ENCODE measurements at regions not wholly inside any gene's neighbourhood (a gene's known extent, or its start where the extent isn't known, plus 50 kb on each side); places are given as distances from the start of the nearest gene placed in this dataset.
"Not testable (repeated sequence)": the region's sequence is repeated elsewhere in the genome, so short reads cannot be mapped to it uniquely, and the experiment has no call there.

DNA sequence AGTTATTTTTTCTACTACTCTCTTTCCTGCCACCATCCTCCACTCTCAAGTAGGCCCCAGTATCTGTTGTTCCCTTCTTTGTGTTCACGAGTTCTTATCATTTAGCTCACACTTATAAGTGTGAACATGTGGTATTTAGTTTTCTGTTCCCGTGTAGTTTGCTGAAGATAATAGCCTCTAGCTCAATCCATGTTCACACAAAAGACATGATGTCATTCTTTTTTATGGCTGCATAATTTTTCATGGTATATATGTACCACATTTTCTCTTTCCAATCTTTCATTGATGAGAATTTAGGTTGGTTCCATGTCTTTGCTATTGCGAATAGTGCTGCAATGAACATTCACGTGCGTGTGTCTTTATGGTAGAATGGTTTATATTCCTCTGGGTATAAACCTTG is 237.9 kb upstream of the FERMT1 start:
- DNase-seq (ENCODE audit: low read depth in 2 of 3, low spot score in 2 of 3), result no peak

DNA sequence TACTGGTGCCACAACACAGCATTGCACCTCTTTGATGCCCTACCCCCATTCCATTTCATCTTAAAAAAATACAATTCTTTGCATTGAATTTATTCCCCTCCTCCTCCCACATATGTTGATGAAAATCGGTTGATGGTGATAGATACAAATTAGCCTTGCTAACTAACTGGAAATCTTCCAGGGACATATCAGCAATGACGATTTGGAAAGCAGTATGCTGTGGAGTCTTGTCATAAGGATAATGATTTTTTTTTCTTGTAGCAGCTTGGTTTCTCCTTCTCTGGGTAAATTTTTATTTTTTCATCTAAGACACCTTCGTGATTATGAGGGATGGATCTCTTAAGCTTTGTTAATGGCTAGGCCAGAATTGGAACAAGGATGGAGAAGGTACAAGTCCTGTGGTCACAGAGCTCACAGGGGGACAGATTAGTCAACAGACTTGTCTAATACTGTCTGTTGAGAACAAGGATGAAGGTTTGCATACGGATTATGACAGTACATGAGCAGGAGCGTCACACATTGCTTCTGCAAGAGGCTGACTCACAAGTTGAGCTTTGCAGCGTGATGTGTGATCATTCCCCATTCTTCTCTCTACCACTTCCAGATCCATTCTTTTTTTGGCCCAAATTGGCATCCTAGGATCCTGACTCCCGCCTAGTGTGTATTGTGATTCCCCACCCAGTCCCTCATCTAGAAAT is 233.1 kb upstream of the FERMT1 start:
- no peak for DNase-seq (ENCODE audit: low read depth in 2 of 3, low spot score in 2 of 3)

DNA sequence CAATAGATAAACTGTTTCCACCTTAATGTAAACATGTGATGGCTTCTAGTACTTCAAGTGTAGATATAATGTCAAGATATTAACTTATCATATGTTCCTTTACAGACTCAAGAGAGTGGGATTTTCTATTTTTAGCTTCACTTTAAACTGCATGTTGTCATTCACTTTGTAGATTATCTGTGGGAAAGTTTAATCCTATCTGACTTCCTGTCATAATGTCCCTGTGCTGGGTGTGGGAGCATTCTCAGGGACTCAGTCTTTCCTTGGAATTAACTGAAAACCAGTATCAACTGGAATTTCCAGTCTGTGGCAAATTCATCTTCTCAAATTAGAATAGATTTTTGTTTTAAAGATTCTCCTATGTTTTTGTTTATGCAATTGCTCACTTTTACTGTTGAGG is 226.1 kb upstream of the FERMT1 start:
- no peak for DNase-seq (ENCODE audit: low read depth in 2 of 3, low spot score in 2 of 3)

DNA sequence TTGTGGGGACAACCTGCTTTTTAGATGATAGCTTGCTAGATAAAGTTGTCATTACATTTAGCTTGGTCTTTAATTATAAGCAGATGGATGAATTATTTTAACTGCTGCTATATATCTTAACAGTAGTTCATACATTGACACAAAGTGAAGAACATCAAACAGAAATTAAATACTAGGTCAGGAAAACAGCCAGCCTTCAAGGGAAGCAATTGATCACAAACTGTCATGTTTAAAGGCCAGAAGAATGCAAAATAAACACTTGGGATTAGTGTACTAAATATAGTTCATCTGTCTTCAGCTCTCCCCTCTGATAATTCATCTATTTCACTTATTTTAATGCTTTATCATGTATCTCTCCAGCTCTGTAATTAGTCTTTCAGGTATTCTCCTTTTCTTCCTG is 225.1 kb upstream of the FERMT1 start:
- DNase-seq (ENCODE audit: low read depth in 2 of 3, low spot score in 2 of 3), result no peak

DNA sequence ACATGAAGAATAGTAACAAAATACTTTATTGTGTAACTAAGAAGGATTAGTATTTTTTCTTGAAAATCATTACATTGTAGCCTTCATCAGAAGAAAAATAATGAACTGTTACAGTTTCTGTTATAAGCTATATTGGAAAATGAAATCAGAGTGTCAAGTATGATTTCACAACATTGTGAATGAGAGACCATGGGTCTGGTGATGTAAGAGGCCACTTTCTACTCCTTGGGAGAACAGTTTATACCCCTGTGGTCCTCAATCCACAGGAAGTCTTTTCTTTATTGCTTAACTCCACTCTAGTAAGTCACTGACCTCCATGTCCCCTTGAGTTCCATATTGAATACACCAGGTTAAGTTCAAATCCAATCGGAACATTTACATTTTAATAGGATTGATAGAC is 218.7 kb upstream of the FERMT1 start:
- DNase-seq (ENCODE audit: low read depth in 2 of 3, low spot score in 2 of 3), result no peak

DNA sequence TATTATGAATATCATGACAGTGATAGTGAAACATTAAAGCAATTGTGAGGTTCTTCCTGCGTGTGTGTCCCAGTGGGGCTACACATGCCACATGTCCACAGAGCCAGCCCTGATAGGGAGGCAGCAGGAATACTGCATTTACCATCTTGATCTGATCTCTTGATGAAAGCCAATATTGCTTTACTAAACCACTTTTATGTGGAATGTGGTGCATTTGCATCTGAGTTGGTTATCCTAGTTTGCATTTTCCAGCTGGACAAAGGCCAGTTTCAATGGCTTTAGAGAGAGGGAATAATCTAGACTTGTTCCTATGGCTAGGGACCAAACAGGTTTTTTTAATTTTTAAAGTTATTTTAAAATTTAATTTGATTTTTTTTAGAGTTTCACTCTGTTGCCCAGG is 216.3 kb upstream of the FERMT1 start:
- no peak for DNase-seq (ENCODE audit: low read depth in 2 of 3, low spot score in 2 of 3)

DNA sequence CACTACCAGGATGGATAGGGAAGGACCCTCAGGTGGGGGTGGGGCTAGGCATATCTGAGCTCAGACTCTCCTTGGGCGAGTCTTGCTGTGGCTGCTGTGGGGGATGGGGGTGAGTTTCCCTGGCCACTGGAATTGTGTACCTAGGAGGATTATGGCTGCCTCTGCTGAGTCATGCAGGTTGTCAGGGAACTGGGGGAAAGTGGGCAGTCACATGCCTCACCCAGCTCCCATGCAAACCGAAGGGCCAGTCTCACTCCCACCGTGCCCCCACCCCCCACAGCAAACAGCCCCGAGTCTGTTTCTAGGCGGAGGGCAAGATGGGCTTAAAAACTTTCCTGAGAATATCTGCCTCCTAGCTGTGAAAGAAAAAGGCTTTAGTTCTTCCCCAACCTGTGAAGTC is 210.3 kb upstream of the FERMT1 start:
- no peak for DNase-seq (ENCODE audit: low read depth in 2 of 3, low spot score in 2 of 3)

DNA sequence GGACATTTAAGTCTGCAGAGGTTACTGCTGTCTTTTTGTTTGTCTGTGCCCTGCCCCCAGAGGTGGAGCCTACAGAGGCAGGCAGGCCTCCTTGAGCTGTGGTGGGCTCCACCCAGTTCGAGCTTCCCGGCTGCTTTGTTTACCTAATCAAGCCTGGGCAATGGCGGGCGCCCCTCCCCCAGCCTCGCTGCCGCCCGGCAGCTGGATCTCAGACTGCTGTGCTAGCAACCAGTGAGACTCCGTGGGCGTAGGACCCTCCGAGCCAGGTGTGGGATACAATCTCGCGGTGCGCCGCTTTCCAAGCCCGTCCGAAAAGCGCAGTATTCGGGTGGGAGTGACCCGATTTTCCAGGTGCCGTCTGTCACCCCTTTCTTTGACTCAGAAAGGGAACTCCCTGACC is 198.4 kb upstream of the FERMT1 start:
- DNase-seq (ENCODE audit: low read depth in 2 of 3, low spot score in 2 of 3), result not testable (repeated sequence)

DNA sequence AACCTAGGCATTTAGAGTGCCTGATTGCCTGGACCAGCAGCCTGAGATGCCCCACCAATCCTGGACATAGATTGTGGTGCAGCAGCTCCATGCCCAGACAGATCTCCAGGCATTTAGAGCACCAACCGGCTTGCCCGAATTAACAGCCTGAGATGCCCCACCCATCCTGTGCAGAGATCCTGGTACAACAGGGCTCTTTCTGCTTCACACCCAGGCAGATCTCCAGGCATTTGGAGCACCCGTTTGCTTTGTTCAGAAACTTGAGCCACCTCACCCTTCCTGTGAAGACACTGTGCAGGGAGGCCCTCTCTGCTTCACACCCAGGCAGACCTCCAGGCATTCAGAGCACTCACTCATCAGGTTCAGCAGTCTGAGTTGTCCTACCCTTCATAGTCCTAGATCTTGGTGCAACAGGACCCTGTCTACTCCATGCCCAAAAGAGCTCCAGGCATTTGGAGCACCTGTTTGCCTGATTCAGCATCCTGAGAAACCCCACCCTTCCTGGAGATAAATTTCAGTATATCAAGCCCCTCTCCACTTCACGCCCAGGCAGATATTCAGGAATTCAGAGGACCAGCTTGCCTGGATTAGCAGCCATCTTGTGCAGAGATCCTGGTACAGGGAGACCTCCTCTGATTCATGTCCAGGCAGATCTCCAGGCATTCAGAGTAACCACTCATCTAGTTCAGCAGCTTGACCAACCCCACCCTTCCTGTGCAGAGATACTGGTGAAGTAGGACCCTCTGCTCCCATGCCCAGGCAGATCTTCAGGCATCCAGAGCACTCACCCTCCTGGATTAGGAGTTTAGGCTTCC is 189.2 kb upstream of the FERMT1 start:
- DNase-seq (ENCODE audit: low read depth in 2 of 3, low spot score in 2 of 3), result no peak

DNA sequence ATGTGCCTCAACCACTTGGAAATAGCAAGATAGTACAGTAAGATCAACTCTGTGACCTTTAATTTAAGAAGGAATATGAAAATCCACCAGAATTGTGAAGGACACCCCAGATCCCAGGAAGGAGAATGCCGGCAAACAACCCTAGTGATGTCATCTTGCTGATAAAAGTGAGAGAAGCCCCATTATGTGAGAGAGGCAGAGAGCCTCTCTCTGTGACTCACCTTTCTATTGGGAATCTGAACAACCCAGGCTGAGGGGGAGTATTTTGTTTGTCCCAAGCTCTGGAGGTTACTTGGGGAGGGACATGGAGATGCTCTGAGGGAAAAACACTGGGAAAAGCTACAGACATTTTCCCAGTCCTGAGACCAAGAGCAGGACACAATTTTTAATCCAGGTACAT is 188.3 kb upstream of the FERMT1 start:
- no peak for DNase-seq (ENCODE audit: low read depth in 2 of 3, low spot score in 2 of 3)

DNA sequence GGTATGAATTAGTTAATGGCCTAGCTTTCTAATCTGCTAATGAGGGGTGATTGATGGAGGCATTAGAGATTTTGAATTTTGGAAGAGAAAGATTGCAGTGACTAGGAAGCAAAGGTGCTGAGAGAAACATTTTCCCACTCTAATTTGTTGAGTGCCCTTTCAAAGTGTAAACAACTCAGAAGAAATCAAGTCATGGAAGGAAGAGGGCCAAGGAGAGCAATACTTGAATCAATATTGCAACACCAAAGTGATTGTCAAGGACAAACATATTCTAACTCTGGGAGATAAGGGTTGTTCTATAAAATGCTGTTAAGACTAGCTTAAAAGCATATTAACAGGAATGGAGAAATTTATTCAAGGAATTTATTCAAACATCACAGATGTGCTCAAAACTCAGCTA is 182.7 kb upstream of the FERMT1 start:
- no peak for DNase-seq (ENCODE audit: low read depth in 2 of 3, low spot score in 2 of 3)

DNA sequence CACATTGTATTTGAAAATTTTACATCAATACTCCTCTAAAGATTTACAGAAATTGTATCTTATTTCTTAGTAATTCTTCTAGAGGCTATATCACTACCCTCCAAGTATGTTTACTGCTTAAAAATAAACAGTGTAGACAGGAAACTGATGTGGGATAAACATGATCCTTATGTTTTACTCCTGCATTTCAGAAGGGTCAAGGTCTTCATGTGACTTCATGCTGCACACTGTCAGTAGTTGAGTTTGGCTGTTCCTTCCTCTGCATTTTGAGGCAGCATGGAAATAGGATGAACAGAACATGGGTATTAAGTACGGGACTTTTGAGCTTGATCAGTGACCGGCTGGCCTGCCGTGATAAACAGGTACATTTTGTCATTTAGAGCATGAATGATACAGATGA is 179.2 kb upstream of the FERMT1 start:
- no peak for DNase-seq (ENCODE audit: low read depth in 2 of 3, low spot score in 2 of 3)

DNA sequence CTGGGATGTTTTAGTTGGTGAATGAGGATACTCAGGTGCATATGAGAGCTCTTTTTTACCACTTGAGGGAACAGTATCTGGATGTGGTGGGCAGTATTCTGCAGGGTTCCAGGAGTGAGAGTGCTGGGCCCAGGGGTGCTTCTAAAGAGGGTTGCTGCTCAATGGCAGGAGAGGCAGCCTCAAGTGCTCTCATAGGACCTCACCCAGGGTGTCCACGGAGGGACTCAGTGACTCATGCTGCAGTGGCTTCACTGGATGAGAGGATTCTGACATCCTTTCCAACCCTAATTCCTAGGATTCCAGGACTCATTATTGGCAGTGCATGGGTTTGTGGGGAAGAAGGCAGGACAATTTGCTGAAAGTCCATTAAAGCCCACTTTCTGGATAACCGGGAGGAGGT is 176.6 kb upstream of the FERMT1 start:
- no peak for DNase-seq (ENCODE audit: low read depth in 2 of 3, low spot score in 2 of 3)

DNA sequence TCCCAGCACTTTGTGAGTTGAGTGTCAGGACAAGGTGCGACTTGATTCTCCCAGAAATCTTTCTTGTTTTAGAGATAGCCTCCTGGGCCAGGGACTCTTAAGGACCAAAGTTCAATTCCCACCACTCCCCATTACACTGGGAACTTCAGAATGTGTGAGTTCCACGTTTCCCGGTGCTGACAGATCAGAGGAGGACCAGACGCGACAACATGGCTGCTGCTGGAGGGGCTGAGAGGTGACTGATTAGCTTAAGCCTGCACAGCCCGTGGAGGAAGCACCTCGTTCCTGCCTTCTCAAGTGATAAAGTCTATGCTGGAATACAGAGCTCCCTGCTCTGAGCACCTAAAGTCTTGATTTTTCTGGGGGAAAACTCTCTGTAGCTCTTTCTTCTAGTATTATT is 175.2 kb upstream of the FERMT1 start:
- no peak for DNase-seq (ENCODE audit: low read depth in 2 of 3, low spot score in 2 of 3)

DNA sequence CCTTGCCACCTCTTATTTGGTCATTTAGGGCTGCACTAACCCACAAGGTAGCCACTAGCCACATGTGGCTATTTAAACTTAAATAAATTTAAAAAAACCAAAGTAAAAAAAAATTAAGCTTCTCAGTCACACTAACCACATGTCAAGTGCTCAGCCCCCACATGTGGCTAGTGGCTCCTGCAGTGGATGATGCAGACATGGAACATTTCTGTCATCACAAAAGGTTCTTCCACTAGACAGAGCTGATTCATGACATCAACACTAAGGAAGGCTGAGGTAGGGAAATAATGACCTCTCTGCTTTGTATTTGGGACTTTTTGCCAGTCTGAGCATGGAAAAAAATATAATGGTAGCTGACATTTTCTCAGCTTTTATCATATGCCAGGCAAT is 173.0 kb upstream of the FERMT1 start:
- no peak for DNase-seq (ENCODE audit: low read depth in 2 of 3, low spot score in 2 of 3)

DNA sequence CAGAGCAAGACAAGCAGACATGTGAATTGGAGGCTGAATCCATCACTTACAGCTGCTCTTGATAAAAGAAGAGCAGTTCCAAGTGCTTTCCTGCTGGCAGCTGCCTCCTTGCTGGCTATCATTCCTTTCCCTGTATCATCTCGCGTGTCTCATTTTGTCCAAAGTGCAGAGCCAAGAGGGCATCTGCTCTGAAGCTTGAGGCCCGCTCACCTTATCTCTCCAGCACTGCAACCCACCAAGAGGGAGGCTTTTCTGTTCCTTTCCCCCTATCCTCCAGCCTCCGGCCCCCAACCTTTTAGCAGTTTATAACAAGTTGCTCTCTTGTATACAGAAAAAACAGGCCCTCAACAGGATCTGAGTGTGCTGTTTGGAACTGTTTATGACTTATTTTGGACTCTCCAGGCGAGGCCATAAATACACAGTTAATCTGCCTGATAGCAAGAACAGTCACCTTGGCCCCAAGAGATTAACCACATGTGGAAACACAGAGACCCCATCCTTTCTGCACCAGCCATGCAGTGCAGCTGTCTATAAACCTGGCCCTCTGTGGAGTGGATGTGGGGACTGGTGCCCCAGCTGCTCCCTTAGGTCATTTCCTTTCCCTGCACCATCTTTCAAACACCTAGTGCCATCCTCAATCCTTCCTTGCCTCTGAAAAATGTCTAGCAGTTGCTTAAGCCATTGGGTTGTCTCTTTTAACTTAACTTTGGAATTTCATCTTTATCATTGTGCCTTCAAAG is 172.5 kb upstream of the FERMT1 start:
- no peak for DNase-seq (ENCODE audit: low read depth in 2 of 3, low spot score in 2 of 3)

DNA sequence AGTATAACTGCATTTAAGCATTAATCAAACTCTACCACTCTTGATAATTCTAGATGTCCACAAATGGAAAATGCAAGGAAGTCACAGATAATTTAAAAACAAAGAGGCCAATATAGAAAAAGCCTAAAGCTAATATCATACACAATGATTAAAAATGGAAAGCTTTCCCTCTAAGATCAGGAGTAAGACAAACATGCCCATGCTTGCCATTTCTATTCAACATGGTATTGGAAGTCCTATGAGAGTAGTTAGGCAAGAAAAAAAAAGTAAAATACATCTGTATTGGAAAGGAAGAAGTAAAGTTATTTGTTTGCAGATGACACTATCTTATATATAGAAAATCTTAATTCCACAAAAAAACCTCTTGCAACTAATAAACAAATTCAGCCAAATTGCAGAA is 164.6 kb upstream of the FERMT1 start:
- no peak for DNase-seq (ENCODE audit: low read depth in 2 of 3, low spot score in 2 of 3)

DNA sequence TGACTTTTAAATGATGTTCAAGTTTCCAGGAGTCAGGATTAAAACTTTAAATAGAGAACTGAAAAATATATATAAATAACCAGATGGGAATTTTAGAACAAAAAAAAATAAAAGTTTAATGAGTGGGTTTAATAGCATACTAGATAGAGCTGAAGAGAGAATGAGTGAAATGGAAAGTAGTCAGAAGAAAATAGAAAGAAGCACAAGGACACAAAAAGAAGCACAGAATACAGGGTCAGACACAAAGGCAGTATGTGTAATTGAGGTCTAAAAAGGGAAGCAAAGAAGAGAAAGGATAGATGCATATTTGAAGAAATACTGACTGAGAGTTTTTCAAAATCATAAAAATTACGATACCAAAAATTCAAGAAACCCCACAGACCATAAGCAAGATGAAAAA is 159.8 kb upstream of the FERMT1 start:
- DNase-seq (ENCODE audit: low read depth in 2 of 3, low spot score in 2 of 3), result no peak

DNA sequence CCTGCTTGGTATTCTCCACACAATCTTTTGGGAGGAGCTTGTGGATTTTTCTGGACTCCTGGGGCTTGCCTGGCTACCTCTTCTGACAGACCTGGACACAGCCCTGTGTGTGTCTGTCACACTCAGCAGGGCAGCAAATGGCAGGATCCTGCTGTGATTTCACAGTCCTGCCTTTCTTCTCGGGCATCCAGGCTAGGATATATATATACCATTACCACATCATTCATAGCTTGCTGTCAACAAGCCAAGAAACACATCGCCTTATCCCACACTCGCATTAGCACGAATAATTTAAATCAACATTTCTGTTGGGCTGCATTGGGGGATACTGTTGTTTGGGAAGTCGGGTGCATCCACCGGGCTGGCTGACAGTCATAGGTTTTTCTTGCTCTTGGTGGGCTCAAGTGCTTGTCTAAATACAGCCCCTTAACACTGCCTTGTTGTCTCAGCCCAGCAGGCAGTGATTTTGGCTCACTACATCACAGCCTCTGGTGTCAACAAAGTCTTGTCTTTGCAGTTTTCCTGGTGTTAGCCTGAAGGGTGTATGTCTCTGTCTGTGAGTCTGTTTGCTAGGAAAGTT is 154.9 kb upstream of the FERMT1 start:
- no peak for DNase-seq (ENCODE audit: low read depth in 2 of 3, low spot score in 2 of 3)

DNA sequence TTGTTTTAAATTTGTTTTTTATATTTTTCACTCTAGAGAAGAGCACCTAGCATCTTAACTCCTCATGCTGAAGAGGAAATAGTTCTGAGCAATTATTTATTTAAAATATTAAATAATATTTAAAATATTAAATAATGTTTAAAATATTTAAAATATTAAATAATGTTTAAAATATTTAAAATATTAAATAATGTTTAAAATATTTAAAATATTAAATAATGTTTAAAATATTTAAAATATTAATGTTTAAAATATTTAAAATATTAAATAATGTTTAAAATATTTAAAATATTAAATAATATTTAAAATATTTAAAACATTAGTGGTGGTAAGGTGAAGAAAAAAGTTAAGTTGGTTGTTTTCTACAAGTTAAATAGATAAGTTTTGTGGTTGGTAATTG is 147.6 kb upstream of the FERMT1 start:
- not testable (repeated sequence) for DNase-seq (ENCODE audit: low read depth in 2 of 3, low spot score in 2 of 3)

DNA sequence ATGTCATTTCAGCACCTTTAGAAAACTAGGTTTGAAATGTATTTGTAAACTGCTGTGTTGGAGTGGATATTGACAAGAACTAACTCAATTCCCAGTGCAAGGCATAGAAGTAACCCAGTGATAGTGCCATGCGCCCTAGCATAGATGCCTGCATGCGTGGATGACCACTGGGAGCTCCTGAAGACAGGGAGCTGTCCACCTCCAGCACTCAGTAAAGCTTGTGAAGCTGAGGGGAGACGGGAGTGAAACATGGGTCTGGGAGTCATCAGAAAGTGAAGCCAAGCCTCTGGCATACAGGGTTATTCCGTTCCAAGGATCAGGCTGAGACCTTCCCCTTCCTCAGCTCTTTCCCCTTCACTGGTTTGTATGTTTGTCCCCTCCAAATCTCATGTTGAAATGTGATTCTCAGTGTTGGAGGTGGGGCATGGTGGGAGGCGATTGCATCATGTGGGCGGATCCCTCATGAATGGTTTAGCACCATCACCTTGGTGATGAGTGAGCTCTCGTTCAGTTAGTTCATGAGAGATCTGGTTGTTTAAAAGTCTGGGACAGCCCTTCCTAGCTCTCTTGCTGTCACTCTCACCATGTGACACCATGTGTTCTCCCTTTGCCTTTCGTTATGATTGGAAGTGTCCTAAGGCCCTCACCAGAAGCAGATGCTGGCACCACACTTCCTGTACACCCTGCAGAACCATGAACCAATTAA is 146.5 kb upstream of the FERMT1 start:
- no peak for DNase-seq (ENCODE audit: low read depth in 2 of 3, low spot score in 2 of 3)

Measured in hematopoietic multipotent progenitor cell (in vitro differentiated cells).